Activated T-cell treated with anti-CD3 and anti-CD28 coated beads, Interleukin-2, amount 50 U/mL, for 72 hours (primary cell): ENCODE measurements at regions not wholly inside any gene's neighbourhood (a gene's known extent, or its start where the extent isn't known, plus 50 kb on each side); places are given as distances from the start of the nearest gene placed in this dataset.
"Not testable (repeated sequence)": the region's sequence is repeated elsewhere in the genome, so short reads cannot be mapped to it uniquely, and the experiment has no call there.

Experiments used
- ATAC-seq, 2 donors: fragments of 150-1000 bp; cut with Tn5 transposase; replicated peaks in 1 of 2; 2 replicates each; pipeline ENCODE4 v1.10.0; 2021; ENCODE audit warnings: moderate library complexity in 2 of 2, mild to moderate bottlenecking in 1 of 2
- DNase-seq, 2 donors: peaks; one replicate each; pipeline ENCODE4 v3.0.0; 2021 to 2022; ENCODE audit warnings: mixed read lengths in 1 of 2
- H3K27ac Mint-ChIP-seq: one replicate; pipeline ENCODE4 v1.8.0; 2022; ENCODE audit warnings: mild to moderate bottlenecking, moderate library complexity, mixed read lengths
- H3K27me3 Mint-ChIP-seq: one replicate; pipeline ENCODE4 v1.8.0; 2022; ENCODE audit warnings: low read depth, mixed read lengths
- H3K36me3 Mint-ChIP-seq, 2 donors: one replicate each; pipeline ENCODE4 v1.8.0; 2022; ENCODE audit warnings: mixed read lengths in 2 of 2, mild to moderate bottlenecking in 1 of 2; ENCODE audit not compliant: insufficient read depth in 2 of 2
- H3K4me1 Mint-ChIP-seq: one replicate; pipeline ENCODE4 v1.8.0; 2022; ENCODE audit warnings: low read depth, mixed read lengths
- H3K4me3 Mint-ChIP-seq, 2 donors: one replicate each; pipeline ENCODE4 v1.8.0; 2022; ENCODE audit warnings: mild to moderate bottlenecking in 2 of 2, mixed read lengths in 2 of 2, moderate library complexity in 2 of 2
- H3K9me3 Mint-ChIP-seq, 2 donors: one replicate each; pipeline ENCODE4 v1.8.0; 2022; ENCODE audit warnings: mixed read lengths in 2 of 2

DNA sequence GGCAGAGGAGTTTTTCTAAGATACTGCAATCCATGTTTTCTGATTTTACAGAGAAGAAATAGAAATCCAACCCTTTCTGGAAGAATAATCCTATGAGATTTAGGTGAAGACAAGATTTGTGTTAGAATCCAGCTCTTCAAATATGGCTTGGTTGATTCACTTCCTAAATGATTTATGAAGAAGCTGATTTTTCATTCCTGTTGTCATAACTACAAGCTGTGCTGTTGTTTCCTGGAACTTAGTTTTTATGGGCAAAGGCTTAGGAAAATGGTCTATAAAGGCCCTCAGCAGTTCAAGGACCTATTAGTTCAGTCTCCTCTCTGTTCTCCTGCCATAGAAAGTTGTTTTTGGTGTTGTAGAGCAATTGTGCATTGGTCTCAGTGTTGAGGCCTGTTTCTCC lies 174.2 kb upstream of the FAM20A start:
- H3K9me3 Mint-ChIP-seq = no peaks in the 10 kb centered on the region
- H3K4me1 Mint-ChIP-seq = peaks cover 6% of the 10 kb centered on the region
- H3K4me3 Mint-ChIP-seq = no peak overlapping the region
- H3K36me3 Mint-ChIP-seq = no peaks in the 10 kb centered on the region
- ATAC-seq (no peak), DNase-seq (no peak)
- no peak overlapping the region for H3K27ac Mint-ChIP-seq
- peaks cover 7% of the 10 kb centered on the region for H3K27me3 Mint-ChIP-seq

DNA sequence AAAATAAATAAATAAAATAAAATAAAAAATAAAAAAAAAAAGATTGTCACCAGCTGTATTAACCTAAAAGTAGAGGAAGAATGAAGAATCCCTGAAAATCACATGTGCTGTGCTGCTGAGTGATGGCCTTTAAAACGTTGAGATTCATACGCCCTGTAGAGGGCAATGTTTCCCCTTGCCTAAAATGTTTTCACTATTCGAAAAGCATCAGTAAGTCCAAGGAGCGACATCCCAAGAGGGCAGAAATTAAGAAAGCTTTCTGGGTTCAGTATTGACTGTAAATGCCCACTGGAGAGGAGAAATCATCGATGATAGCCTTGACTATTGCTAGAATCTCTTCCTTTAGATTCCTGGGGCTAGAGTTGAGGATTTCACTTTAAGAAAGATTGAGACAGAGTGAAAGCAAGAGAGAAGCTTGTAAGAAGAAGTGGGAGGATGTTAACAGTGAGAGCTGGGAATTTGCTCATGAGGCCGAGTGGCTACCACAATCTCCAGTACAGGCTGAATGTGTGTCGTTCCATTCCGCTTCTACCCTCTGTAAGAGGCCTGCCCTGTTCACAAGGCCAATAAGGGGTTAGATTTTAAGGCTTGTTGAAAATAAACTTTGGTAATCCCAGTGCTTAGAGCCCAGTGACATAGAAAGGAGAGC lies 170.8 kb upstream of the FAM20A start:
- Mint-ChIP-seq H3K4me3 (peak overlapping the region; percentile 5 to 79), H3K36me3 (no peaks in the 10 kb centered on the region), H3K27ac (no peak overlapping the region), H3K27me3 (no peaks in the 10 kb centered on the region), H3K4me1 (peaks cover 6% of the 10 kb centered on the region), H3K9me3 (no peaks in the 10 kb centered on the region)
- ATAC-seq (peak in 1 of 2 donors; percentile 33), DNase-seq (peak in 1 of 2 donors; percentile 10)

DNA sequence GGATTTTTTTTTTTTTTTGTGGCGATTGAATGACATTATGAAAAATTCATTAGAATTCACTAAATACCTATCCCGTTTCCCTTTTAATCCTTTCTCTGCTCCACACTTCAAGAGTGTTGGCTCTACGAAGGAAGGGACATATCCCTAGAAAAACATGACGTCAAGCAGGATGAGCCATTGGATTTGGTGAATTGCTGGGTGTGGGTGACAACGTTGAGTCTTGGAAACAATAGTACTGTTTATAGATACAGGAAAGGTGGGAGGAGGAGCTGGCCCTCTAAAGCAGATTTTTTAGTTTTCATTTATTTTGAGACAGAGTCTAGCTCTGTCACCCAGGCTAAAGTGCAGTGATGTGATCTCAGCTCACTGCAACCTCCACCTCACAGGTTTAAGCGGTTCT lies 167.6 kb upstream of the FAM20A start:
- Mint-ChIP-seq H3K27ac (no peak overlapping the region), H3K36me3 (no peaks in the 10 kb centered on the region), H3K4me1 (peaks cover 5% of the 10 kb centered on the region), H3K27me3 (no peaks in the 10 kb centered on the region), H3K4me3 (no peak overlapping the region), H3K9me3 (no peaks in the 10 kb centered on the region)
- ATAC-seq (no peak), DNase-seq (no peak)

GRCh38 chr17:68766640-68767039 lies 165.5 kb upstream of the FAM20A start:
- no peak overlapping the region for H3K4me3 Mint-ChIP-seq
- no peak overlapping the region for H3K27ac Mint-ChIP-seq
- ATAC-seq = no peak
- no peak for DNase-seq
- H3K4me1 Mint-ChIP-seq = peaks cover 9% of the 10 kb centered on the region
- no peaks in the 10 kb centered on the region for H3K27me3 Mint-ChIP-seq
- no peaks in the 10 kb centered on the region for H3K36me3 Mint-ChIP-seq
- H3K9me3 Mint-ChIP-seq = no peaks in the 10 kb centered on the region

- H3K9me3 Mint-ChIP-seq = no peaks in the 10 kb centered on the region
- ATAC-seq = peak; percentile 23 to 27
- H3K27me3 Mint-ChIP-seq = no peaks in the 10 kb centered on the region
Observed at GRCh38 chr17:68763562-68763961, 162.4 kb upstream of the FAM20A start.

DNA sequence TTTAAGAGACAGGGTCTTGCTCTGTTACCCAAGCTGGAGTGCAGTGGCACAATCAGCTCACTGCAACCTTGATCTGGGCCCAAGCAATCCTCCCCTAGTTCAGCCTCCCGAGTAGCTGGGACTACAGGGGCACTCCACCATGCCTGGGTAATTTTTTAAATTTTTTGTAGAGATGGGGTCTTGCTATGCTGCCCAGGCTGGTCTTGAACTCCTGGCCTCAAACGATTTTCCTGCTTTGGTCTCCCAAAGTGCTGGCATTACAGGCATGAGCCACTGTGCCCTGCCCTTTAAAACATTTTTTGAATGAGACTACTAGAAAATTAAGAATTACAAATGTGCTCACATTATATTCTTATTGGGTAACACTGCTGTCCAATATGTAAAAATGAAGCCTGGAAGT lies 161.7 kb upstream of the FAM20A start:
- Mint-ChIP-seq H3K4me3 (no peak overlapping the region), H3K9me3 (peaks cover 0 to under 1% of the 10 kb centered on the region in 2 donors), H3K27ac (no peak overlapping the region), H3K4me1 (peaks cover 20% of the 10 kb centered on the region), H3K27me3 (no peaks in the 10 kb centered on the region), H3K36me3 (no peaks in the 10 kb centered on the region)
- no peak for ATAC-seq
- no peak for DNase-seq

More at GRCh38 chr17:68763562-68763961, 162.4 kb upstream of the FAM20A start:
- Mint-ChIP-seq H3K36me3 (no peaks in the 10 kb centered on the region), H3K4me3 (no peak overlapping the region), H3K4me1 (peaks cover 20% of the 10 kb centered on the region), H3K27ac (no peak overlapping the region)
- DNase-seq = no peak

- Mint-ChIP-seq H3K27ac (no peak overlapping the region), H3K36me3 (no peaks in the 10 kb centered on the region), H3K4me1 (peaks cover 20% of the 10 kb centered on the region), H3K4me3 (peak overlapping the region in 1 of 2 donors; percentile 78), H3K27me3 (no peaks in the 10 kb centered on the region), H3K9me3 (peaks cover 0 to 4% of the 10 kb centered on the region in 2 donors)
- no peak for DNase-seq
- ATAC-seq = no peak
Observed at GRCh38 chr17:68760141-68760475, 158.9 kb upstream of the FAM20A start.

- Mint-ChIP-seq H3K4me3 (peak overlapping the region; percentile 48 to 78), H3K9me3 (peaks cover 0 to 4% of the 10 kb centered on the region in 2 donors), H3K36me3 (no peaks in the 10 kb centered on the region), H3K27ac (no peak overlapping the region), H3K4me1 (peaks cover 20% of the 10 kb centered on the region), H3K27me3 (no peaks in the 10 kb centered on the region)
- DNase-seq (peak; percentile 68 to 69), ATAC-seq (peak; percentile 90 to 91)
Observed at GRCh38 chr17:68759343-68760140, 158.4 kb upstream of the FAM20A start.

GRCh38 chr17:68759002-68759342 lies 157.8 kb upstream of the FAM20A start:
- Mint-ChIP-seq H3K36me3 (no peaks in the 10 kb centered on the region), H3K4me3 (peak overlapping the region in 1 of 2 donors; percentile 78), H3K4me1 (peaks cover 16% of the 10 kb centered on the region), H3K9me3 (peaks cover 0 to 4% of the 10 kb centered on the region in 2 donors), H3K27ac (no peak overlapping the region), H3K27me3 (no peaks in the 10 kb centered on the region)
- no peak for ATAC-seq
- no peak for DNase-seq

DNA sequence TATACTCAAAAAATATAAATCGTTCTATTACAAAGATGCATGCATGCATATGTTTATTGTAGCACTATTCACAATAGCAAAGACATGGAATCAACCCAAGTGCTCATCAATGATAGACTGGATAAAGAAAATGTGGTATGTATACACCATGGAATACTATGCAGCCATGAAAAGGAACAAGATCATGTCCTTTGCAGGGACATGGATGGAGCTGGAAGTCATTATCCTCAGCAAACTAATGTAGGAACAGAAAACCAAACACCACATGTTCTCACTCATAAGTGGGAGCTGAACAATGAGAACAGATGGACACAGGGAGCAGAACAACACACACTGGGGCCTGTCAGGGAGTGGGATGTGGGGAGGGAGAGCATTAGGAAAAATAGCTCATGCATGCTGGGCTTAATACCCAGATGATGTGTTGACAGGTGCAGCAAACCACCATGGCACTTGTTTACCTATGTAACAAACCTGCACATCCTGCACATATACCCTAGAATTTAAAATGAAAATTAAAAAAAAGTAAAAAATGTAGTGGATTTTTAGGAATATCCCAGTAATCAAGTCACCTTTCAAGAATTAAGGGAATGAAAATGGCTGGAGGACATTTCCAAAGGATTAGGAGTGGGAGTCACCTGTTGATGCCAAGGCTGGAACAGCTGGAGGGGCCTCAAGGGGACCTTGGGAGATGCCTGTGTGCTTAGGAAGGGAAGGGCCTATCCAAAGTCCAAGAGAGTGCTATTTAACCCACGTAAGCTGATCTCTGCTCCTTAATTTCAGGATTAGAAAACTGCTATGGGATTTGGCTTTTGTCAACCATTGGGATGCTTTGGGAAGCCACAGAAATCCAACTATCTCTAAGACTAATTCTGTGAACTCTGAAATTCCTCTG lies 156.9 kb upstream of the FAM20A start:
- not testable (repeated sequence) for H3K27me3 Mint-ChIP-seq, H3K36me3 Mint-ChIP-seq, DNase-seq, H3K9me3 Mint-ChIP-seq, H3K4me3 Mint-ChIP-seq, ATAC-seq, H3K27ac Mint-ChIP-seq
- peaks cover 10% of the 10 kb centered on the region for H3K4me1 Mint-ChIP-seq

GRCh38 chr17:68753985-68754769 lies 153.0 kb upstream of the FAM20A start:
- no peaks in the 10 kb centered on the region for H3K27me3 Mint-ChIP-seq
- no peak for DNase-seq
- H3K27ac Mint-ChIP-seq = no peak overlapping the region

DNA sequence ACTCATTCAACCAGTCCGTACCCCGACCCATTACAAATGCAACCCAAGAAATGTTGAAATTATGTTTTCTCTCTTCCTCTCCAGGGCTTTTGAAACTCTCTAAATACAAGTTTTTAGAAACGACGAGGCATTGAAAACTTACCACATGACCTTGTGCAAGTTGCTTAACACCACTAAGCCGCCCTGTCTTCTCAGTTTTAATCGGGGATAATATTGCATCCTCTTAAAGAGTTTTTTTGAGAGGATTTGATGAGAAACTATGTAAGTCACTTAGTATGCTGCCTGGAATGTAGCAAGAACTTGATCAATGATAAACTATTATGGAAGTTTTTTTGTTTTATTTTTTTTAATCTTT lies 149.0 kb upstream of the FAM20A start:
- H3K4me1 Mint-ChIP-seq = no peaks in the 10 kb centered on the region
- DNase-seq (no peak), ATAC-seq (no peak)
- no peak overlapping the region for H3K4me3 Mint-ChIP-seq
- no peaks in the 10 kb centered on the region for H3K36me3 Mint-ChIP-seq
- H3K27me3 Mint-ChIP-seq = peaks cover 8% of the 10 kb centered on the region
- no peaks in the 10 kb centered on the region for H3K9me3 Mint-ChIP-seq
- H3K27ac Mint-ChIP-seq = no peak overlapping the region

More at GRCh38 chr17:68753985-68754769, 153.0 kb upstream of the FAM20A start:
- ATAC-seq = no peak
- no peaks in the 10 kb centered on the region for H3K36me3 Mint-ChIP-seq
- H3K4me1 Mint-ChIP-seq = no peaks in the 10 kb centered on the region
- no peak overlapping the region for H3K4me3 Mint-ChIP-seq
- H3K9me3 Mint-ChIP-seq = peaks cover 0 to 4% of the 10 kb centered on the region in 2 donors
